CD14-positive monocyte (primary cell): ENCODE measurements at regions not wholly inside any gene's neighbourhood (a gene's known extent, or its start where the extent isn't known, plus 50 kb on each side); places are given as distances from the start of the nearest gene placed in this dataset.

Experiments
- DNase-seq, 3 donors: peaks; one replicate each; pipeline ENCODE4 v3.0.0-alpha.2; 2011 to 2022
- H2AFZ ChIP-seq: 2 replicates; pipeline ENCODE4 v1.6.0; 2012; ENCODE audit warnings: mild to moderate bottlenecking, low read depth, low read length, inconsistent platforms; ENCODE audit not compliant: insufficient read depth, poor library complexity, severe bottlenecking
- H3K27ac ChIP-seq, 2 donors: 1 replicate in 1 of 2; 2 replicates in 1 of 2; pipeline ENCODE4 v1.5.1; 2012 to 2013; ENCODE audit warnings: low read length in 2 of 2, control low read depth in 1 of 2, inconsistent platforms in 1 of 2, low read depth in 1 of 2, mild to moderate bottlenecking in 1 of 2
- H3K27me3 ChIP-seq, 2 donors: one replicate each; pipeline versions ENCODE4 v1.6.0 to v1.6.1; 2011 to 2013; ENCODE audit warnings: low read length in 2 of 2; ENCODE audit not compliant: control insufficient read depth in 2 of 2, insufficient read depth in 2 of 2
- H3K36me3 ChIP-seq, 2 donors: replicated peaks in 1 of 2; 1 replicate in 1 of 2; 2 replicates in 1 of 2; pipeline versions ENCODE4 v1.5.1 to v1.6.1; 2012 to 2013; ENCODE audit warnings: low read length in 2 of 2, control low read depth in 1 of 2, inconsistent platforms in 1 of 2, mild to moderate bottlenecking in 1 of 2; ENCODE audit not compliant: insufficient read depth in 2 of 2, control insufficient read depth in 1 of 2
- H3K4me1 ChIP-seq, 2 donors: 1 replicate in 1 of 2; 2 replicates in 1 of 2; pipeline versions ENCODE4 v1.5.1 to v1.6.1; 2012 to 2013; ENCODE audit warnings: low read length in 2 of 2, control low read depth in 1 of 2, inconsistent platforms in 1 of 2, mild to moderate bottlenecking in 1 of 2, moderate library complexity in 1 of 2; ENCODE audit not compliant: insufficient read depth in 2 of 2, control insufficient read depth in 1 of 2
- H3K4me2 ChIP-seq: replicated peaks from 2 replicates; pipeline ENCODE3; 2012; ENCODE audit warnings: low read length, moderate library complexity, mild to moderate bottlenecking; ENCODE audit not compliant: poor library complexity, severe bottlenecking; ENCODE audit errors: extremely low read depth
- H3K4me3 ChIP-seq, 3 experiments: fragments of 200-600 bp in 1 of 3; sonication (generic) in 1 of 3; replicated peaks in 1 of 3; 1 replicate in 2 of 3; 2 replicates in 1 of 3; pipeline ENCODE4 v1.5.1; 2011 to 2013; ENCODE audit warnings: low read length in 3 of 3, mild to moderate bottlenecking in 3 of 3, control low read depth in 2 of 3, low read depth in 2 of 3, inconsistent platforms in 1 of 3, moderate library complexity in 1 of 3
- H3K79me2 ChIP-seq: 2 replicates; pipeline ENCODE4 v1.6.0; 2012; ENCODE audit warnings: mild to moderate bottlenecking, control low read depth, inconsistent platforms, low read length, moderate library complexity; ENCODE audit not compliant: insufficient read depth
- H3K9ac ChIP-seq: 2 replicates; pipeline ENCODE4 v1.6.0; 2017; ENCODE audit warnings: low read length, mild to moderate bottlenecking; ENCODE audit not compliant: insufficient read depth, poor library complexity, severe bottlenecking
- H3K9me3 ChIP-seq, 2 donors: replicated peaks in 1 of 2; 1 replicate in 1 of 2; 2 replicates in 1 of 2; pipeline versions ENCODE4 v1.5.1 to v1.6.1; 2012 to 2013; ENCODE audit warnings: low read length in 2 of 2, control low read depth in 1 of 2; ENCODE audit not compliant: control insufficient read depth in 1 of 2, insufficient read depth in 1 of 2
- H4K20me1 ChIP-seq: 2 replicates; pipeline ENCODE4 v1.6.0; 2012; ENCODE audit warnings: mild to moderate bottlenecking, low read length, control low read depth, moderate library complexity; ENCODE audit not compliant: insufficient read depth
- H3K27ac Mint-ChIP-seq, 7 donors: one replicate each; pipeline ENCODE4 v1.8.0; 2020; ENCODE audit warnings: mild to moderate bottlenecking in 7 of 7, mixed read lengths in 7 of 7, moderate library complexity in 6 of 7, inconsistent platforms in 2 of 7
- H3K27me3 Mint-ChIP-seq, 3 donors: one replicate each; pipeline ENCODE4 v1.8.0; 2021 to 2022; ENCODE audit warnings: low read depth in 3 of 3, mild to moderate bottlenecking in 3 of 3, mixed read lengths in 3 of 3, moderate library complexity in 3 of 3, inconsistent platforms in 1 of 3
- H3K36me3 Mint-ChIP-seq, 2 donors: one replicate each; pipeline ENCODE4 v1.8.0; 2020; ENCODE audit warnings: mixed read lengths in 2 of 2, inconsistent platforms in 1 of 2, mild to moderate bottlenecking in 1 of 2
- H3K4me1 Mint-ChIP-seq: one replicate; pipeline ENCODE4 v1.8.0; 2020; ENCODE audit warnings: mild to moderate bottlenecking, mixed read lengths
- H3K4me3 Mint-ChIP-seq, 2 donors: one replicate each; pipeline ENCODE4 v1.8.0; 2020; ENCODE audit warnings: mild to moderate bottlenecking in 2 of 2, mixed read lengths in 2 of 2, moderate library complexity in 1 of 2
- H3K9me3 Mint-ChIP-seq, 7 donors: one replicate each; pipeline ENCODE4 v1.8.0; 2020 to 2022; ENCODE audit warnings: mixed read lengths in 7 of 7, mild to moderate bottlenecking in 6 of 7, moderate library complexity in 6 of 7, inconsistent platforms in 2 of 7
- WGBS: methylation state at CpG from one replicate; pipeline ENCODE4 v1.1.5; 2013; ENCODE audit warnings: missing lambda C conversion rate; ENCODE audit not compliant: insufficient coverage; 5-methylcytosine and 5-hydroxymethylcytosine counted together
- intact Hi-C, 2 donors: fragments of 100-400 bp; cut with micrococcal nuclease; formaldehyde crosslinking; loops; one replicate each; pipeline versions ENCODE4 v1.15.0 to v1.15.1; 2023
- TF ChIP-seq, protein P1 (sequence below): fragments of 200-600 bp; IDR thresholded peaks from one replicate; pipeline ENCODE4 v1.8.0; 2022; ENCODE audit warnings: antibody characterized with exemption, mild to moderate bottlenecking

DNA sequence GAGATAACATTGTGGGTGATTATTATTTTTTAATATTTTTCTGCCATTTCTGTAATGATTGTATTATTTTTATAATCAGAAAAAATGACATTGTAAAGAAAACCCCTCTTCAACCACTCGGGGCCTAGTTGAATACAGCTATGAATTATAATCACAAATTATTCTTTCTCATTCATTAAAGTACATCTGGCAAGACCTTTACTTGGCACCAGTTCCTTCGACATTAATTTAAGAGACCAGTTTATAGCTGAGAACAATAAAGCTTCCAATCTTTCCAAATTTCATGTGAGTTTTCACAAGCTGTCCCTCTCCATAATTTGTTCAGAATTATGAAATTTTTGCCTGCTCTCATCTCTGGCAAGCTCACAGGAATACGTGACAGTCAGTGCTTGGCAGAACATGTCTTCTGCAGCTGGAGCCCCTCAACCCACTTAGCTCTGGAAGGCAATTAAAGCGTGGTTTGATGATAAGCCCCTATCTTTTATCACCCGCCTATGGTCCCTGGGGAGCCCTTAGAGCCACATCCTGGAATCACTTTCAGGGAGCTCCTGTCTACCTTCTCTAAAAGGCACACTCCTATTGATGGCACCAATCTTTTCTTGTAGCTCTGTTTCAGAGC, 201.8 kb upstream of the PRNP start:
- Histone ChIP-seq H3K9ac (no peak overlapping the region), H3K79me2 (no peaks in the 10 kb centered on the region), H3K36me3 (no peaks in the 10 kb centered on the region), H4K20me1 (no peaks in the 10 kb centered on the region), H3K4me2 (no peak overlapping the region), H3K9me3 (no peaks in the 10 kb centered on the region), H3K27me3 (no peaks in the 10 kb centered on the region), H3K4me1 (peaks cover 0 to 3% of the 10 kb centered on the region in 2 donors), H2AFZ (no peak overlapping the region), H3K27ac (no peak overlapping the region), H3K4me3 (no peak overlapping the region)
- TF ChIP-seq, protein P1, sequence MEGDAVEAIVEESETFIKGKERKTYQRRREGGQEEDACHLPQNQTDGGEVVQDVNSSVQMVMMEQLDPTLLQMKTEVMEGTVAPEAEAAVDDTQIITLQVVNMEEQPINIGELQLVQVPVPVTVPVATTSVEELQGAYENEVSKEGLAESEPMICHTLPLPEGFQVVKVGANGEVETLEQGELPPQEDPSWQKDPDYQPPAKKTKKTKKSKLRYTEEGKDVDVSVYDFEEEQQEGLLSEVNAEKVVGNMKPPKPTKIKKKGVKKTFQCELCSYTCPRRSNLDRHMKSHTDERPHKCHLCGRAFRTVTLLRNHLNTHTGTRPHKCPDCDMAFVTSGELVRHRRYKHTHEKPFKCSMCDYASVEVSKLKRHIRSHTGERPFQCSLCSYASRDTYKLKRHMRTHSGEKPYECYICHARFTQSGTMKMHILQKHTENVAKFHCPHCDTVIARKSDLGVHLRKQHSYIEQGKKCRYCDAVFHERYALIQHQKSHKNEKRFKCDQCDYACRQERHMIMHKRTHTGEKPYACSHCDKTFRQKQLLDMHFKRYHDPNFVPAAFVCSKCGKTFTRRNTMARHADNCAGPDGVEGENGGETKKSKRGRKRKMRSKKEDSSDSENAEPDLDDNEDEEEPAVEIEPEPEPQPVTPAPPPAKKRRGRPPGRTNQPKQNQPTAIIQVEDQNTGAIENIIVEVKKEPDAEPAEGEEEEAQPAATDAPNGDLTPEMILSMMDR, result no peak
- DNase-seq, result no peak
- Mint-ChIP-seq H3K27ac (no peak overlapping the region), H3K4me3 (no peak overlapping the region), H3K27me3 (peaks cover 2 to 10% (median 2%) of the 10 kb centered on the region in 3 donors), H3K4me1 (peaks cover 9% of the 10 kb centered on the region), H3K9me3 (peaks cover 0 to 5% (median 2%) of the 10 kb centered on the region in 7 donors), H3K36me3 (no peaks in the 10 kb centered on the region)
- intact Hi-C loops, result no loop called here
- WGBS, result 88% methylated on average over 5 of the region's 5 CpGs

DNA sequence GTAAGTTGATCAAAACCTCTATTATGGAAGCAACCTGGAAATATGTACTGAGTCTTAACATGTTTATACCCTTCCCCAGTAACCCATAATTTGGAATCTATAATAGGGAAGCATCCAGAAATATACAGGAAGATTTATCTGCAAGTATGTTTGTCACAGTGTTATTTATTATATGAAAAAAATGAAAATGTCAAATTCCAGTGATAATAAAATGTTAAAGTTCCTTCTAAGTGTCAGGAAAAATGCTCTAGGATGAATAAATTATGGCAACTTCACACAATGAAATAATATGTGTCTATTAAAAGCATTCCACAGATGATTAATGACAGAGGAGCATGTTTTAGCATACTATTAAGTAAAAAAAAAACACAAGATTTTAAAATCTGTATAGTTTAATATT, 202.3 kb upstream of the PRNP start:
- H3K36me3 Mint-ChIP-seq, result no peaks in the 10 kb centered on the region
- Histone ChIP-seq H3K79me2 (no peaks in the 10 kb centered on the region), H3K9ac (no peak overlapping the region), H3K4me1 (peaks cover 0 to 3% of the 10 kb centered on the region in 2 donors), H4K20me1 (no peaks in the 10 kb centered on the region), H3K27me3 (no peaks in the 10 kb centered on the region), H3K4me3 (no peak overlapping the region), H3K36me3 (no peaks in the 10 kb centered on the region), H3K27ac (no peak overlapping the region), H3K9me3 (no peaks in the 10 kb centered on the region), H2AFZ (no peak overlapping the region), H3K4me2 (no peak overlapping the region)
- intact Hi-C loops, result no loop called here
- peaks cover 2 to 8% (median 2%) of the 10 kb centered on the region in 3 donors for H3K27me3 Mint-ChIP-seq
- H3K9me3 Mint-ChIP-seq, result peaks cover 0 to 5% (median 2%) of the 10 kb centered on the region in 7 donors
- no peak for DNase-seq
- TF ChIP-seq, protein P1, result no peak
- H3K4me3 Mint-ChIP-seq, result no peak overlapping the region
- peak overlapping the region in 1 of 7 donors; percentile 40 for H3K27ac Mint-ChIP-seq
- H3K4me1 Mint-ChIP-seq, result peaks cover 9% of the 10 kb centered on the region
